22Rv1 (cell line): ENCODE measurements at regions not wholly inside any gene's neighbourhood (a gene's known extent, or its start where the extent isn't known, plus 50 kb on each side); places are given as distances from the start of the nearest gene placed in this dataset.

Experiments used
- H3K27ac ChIP-seq: fragments of 450-650 bp; 2 replicates; pipeline ENCODE4 v1.5.1; 2017
- ZFX ChIP-seq: fragments of 450-650 bp; IDR thresholded peaks from 2 replicates; pipeline ENCODE4 v1.6.1; 2017; ENCODE audit warnings: antibody characterized with exemption, borderline replicate concordance
- TF ChIP-seq, protein P1 (sequence below): fragments of 450-650 bp; IDR thresholded peaks from 2 replicates; pipeline ENCODE4 v1.5.1; 2017; ENCODE audit warnings: mild to moderate bottlenecking

GRCh38 chr3:95049841-95050240 is 987.0 kb downstream of the NSUN3 start:
- TF ChIP-seq, protein P1, sequence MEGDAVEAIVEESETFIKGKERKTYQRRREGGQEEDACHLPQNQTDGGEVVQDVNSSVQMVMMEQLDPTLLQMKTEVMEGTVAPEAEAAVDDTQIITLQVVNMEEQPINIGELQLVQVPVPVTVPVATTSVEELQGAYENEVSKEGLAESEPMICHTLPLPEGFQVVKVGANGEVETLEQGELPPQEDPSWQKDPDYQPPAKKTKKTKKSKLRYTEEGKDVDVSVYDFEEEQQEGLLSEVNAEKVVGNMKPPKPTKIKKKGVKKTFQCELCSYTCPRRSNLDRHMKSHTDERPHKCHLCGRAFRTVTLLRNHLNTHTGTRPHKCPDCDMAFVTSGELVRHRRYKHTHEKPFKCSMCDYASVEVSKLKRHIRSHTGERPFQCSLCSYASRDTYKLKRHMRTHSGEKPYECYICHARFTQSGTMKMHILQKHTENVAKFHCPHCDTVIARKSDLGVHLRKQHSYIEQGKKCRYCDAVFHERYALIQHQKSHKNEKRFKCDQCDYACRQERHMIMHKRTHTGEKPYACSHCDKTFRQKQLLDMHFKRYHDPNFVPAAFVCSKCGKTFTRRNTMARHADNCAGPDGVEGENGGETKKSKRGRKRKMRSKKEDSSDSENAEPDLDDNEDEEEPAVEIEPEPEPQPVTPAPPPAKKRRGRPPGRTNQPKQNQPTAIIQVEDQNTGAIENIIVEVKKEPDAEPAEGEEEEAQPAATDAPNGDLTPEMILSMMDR = no peak
- no peak for TF ChIP-seq ZFX
- no peak overlapping the region for H3K27ac ChIP-seq

DNA sequence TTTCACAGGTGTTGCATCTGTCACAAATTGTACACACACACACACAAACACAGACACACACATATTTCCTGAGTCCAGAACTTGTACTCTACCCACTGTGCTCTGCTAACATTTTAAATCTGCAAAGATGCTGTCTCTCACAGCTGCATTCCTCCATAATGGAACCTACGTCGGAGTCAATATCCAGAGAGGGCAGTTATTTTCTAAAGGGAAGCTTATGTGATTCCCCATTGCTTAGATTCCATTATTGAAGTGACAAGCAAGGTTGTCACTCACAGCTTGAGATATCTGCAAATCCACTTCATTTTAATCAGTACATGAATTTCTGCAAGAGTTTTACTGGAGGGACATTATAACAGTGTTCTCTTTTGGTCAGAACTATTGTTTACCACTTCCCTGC is 992.4 kb downstream of the NSUN3 start:
- H3K27ac ChIP-seq = no peak overlapping the region
- TF ChIP-seq ZFX = no peak
- TF ChIP-seq, protein P1 = no peak

- TF ChIP-seq, protein P1 = no peak
- no peak for TF ChIP-seq ZFX
Measured at GRCh38 chr3:95082191-95082590, 1019.3 kb downstream of the NSUN3 start.

DNA sequence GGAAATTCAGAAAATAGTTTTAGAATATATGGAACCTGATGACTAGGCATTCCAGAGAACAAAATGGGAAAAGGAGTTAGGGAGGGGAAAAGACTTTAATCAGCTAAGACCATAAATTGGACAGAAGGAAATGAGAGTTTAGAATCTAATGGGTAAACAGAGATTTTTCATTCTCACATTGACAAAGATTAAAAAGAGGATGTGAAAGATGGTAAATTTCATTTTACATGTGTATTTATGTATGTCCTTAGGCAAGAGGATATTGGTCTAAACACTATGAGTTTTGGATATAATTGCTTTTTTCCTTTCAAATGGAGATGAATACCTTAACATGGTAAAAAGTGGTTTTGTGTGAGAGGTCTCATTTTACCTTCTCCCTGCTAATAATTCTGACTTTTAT is 1021.9 kb downstream of the NSUN3 start:
- TF ChIP-seq, protein P1 = no peak
- TF ChIP-seq ZFX = no peak

More at GRCh38 chr3:95082191-95082590, 1019.3 kb downstream of the NSUN3 start:
- no peak overlapping the region for H3K27ac ChIP-seq

DNA sequence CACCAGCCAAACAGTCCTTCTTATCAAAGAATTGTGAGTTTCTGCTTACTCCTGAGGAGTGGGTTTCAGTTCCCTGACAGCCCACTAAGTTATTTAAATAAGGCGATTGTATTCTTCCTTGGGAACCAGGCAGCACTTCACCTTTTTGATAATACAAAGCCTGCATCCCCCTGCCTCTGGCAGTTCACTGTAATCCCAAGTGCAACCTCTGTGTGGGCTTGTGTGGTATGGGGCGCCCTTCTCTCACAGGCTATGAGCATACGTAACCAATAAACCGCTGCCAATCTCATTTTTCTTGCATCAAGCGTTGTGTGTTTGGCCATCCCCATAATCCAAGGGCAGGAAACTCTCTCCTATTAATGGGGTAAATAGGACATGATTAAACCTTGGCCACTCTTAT is 1025.6 kb downstream of the NSUN3 start:
- no peak overlapping the region for H3K27ac ChIP-seq
- TF ChIP-seq, protein P1 = no peak
- no peak for TF ChIP-seq ZFX

More for the DNA sequence above, 1021.9 kb downstream of the NSUN3 start:
- H3K27ac ChIP-seq = no peak overlapping the region

GRCh38 chr3:95097493-95097892 is 1034.6 kb downstream of the NSUN3 start:
- H3K27ac ChIP-seq = no peak overlapping the region
- TF ChIP-seq ZFX = no peak
- TF ChIP-seq, protein P1 = no peak

DNA sequence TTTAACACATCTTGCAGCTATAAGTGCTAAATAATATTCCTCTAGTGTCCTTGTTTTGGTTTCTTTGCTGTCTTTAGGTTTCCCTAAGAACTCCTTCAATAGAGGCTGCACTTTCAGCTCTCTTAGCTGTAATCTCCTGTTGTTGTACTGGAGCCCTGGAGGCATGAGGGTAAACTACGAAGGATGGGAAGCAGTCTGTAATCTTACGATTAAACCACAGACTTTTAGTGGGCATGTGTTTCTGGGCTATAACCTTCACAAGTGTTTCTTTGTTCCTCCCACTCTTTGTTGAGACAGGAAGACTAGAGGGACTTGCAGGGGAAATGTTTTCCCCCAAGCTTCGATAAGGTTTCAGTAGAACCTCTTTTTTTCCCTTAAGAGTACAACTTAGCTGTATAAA is 1058.1 kb downstream of the NSUN3 start:
- no peak for TF ChIP-seq ZFX
- TF ChIP-seq, protein P1 = no peak

More for the DNA sequence above, 1058.1 kb downstream of the NSUN3 start:
- H3K27ac ChIP-seq = no peak overlapping the region
